NB4 (cell line): ENCODE measurements at regions not wholly inside any gene's neighbourhood (a gene's known extent, or its start where the extent isn't known, plus 50 kb on each side); places are given as distances from the start of the nearest gene placed in this dataset.

ENCODE experiments used
- DNase-seq: peaks from one replicate; pipeline ENCODE4 v3.0.0; 2010; ENCODE audit warnings: low read depth
- H3K4me3 ChIP-seq: one replicate; pipeline ENCODE4 v1.5.1; 2011; ENCODE audit warnings: mild to moderate bottlenecking, low read depth, low read length, moderate library complexity
- CTCF ChIP-seq: IDR thresholded peaks from one replicate; pipeline ENCODE4 v1.5.1; 2012; ENCODE audit warnings: low read depth, low read length
- MYC ChIP-seq: IDR thresholded peaks from 2 replicates; pipeline ENCODE4 v1.6.1; 2011; ENCODE audit warnings: low read depth, low read length
- POLR2A ChIP-seq: IDR thresholded peaks from 2 replicates; pipeline ENCODE4 v1.6.1; 2011; ENCODE audit warnings: mild to moderate bottlenecking; ENCODE audit not compliant: insufficient read length; ENCODE audit errors: extremely low read depth
- TF ChIP-seq, protein P1 (sequence below): IDR thresholded peaks from 2 replicates; pipeline ENCODE4 v1.6.1; 2011; ENCODE audit warnings: low read depth, low read length

DNA sequence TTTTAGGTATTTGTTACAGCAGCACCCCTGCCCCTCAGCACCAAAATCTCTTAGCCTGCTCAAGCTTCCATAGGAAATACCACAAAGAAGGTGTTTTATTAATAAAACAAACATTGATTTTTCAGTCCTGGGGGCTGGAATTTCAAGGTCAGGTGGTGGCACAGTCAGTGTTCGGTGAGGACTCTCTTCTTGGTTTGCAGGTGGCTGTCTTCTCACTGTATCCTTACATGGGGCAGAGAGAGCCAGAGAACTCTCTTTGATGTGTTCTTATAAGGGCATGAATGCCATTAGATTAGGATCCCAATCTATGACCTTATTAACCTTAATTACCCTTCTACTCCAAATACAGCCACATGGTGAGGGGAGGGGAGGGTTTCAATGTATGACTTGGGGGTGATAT lies 112.3 kb upstream of the PFKP start:
- H3K4me3 ChIP-seq, result no peak overlapping the region
- TF ChIP-seq, protein P1, sequence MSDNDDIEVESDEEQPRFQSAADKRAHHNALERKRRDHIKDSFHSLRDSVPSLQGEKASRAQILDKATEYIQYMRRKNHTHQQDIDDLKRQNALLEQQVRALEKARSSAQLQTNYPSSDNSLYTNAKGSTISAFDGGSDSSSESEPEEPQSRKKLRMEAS, result no peak
- no peak for TF ChIP-seq POLR2A
- TF ChIP-seq MYC, result no peak
- no peak for TF ChIP-seq CTCF
- no peak for DNase-seq

- TF ChIP-seq POLR2A, result no peak
- no peak for TF ChIP-seq MYC
- TF ChIP-seq, protein P1, result no peak
- no peak for TF ChIP-seq CTCF
Measured at GRCh38 chr10:2953495-2953894, 113.9 kb upstream of the PFKP start.

DNA sequence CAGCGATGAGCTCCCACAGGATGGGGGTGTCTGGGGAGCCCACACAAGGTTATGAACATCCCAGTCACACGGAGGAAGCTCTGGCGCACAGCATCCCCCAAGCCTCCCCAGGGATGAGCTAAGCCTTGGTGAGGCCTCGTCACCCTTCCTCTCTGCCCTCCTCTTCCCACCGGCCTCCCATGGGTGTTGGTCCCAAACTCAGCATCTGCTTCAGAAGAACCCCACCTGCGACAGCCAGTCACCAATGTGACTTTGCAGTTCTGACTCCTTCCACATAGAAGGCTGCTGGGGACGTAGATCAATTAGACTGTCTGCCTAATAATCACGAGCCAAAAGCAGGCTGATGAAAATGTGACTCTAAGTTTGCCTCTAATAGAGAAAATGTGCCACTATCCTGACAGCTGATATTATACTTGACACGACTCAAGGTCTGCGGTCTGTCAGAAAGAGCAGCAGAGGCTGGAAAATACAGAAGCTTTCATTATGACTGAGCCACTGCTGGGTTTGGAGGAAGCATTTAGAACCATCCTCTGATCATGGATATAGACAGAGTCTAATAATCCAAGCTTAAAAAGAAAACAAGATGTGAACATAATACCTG lies 116.0 kb upstream of the PFKP start:
- DNase-seq, result no peak
- no peak overlapping the region for H3K4me3 ChIP-seq
- no peak for TF ChIP-seq MYC
- no peak for TF ChIP-seq POLR2A
- TF ChIP-seq, protein P1, result no peak
- TF ChIP-seq CTCF, result no peak

More at GRCh38 chr10:2953495-2953894, 113.9 kb upstream of the PFKP start:
- H3K4me3 ChIP-seq, result no peak overlapping the region
- no peak for DNase-seq

DNA sequence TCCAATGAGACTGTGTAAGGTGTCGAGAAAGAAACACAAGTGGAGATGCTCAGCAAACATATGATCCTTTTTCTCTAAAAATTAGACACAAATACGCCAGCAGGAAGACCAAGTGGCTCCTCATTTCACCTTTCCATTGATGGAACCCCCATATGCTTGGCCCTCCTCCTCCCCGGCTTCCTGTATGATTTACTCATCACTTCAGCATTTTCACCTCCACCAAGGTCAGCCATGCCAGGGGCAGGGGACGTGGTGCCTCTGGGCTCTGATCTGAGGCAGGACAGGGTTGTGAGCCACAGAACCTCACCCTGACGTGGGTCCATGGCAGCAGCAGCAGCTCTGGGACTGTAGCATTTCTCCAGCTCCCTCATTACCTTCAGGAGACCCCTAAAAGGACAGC lies 116.8 kb upstream of the PFKP start:
- TF ChIP-seq, protein P1, result no peak
- TF ChIP-seq POLR2A (no peak), MYC (no peak), CTCF (no peak)
- H3K4me3 ChIP-seq, result no peak overlapping the region
- no peak for DNase-seq

DNA sequence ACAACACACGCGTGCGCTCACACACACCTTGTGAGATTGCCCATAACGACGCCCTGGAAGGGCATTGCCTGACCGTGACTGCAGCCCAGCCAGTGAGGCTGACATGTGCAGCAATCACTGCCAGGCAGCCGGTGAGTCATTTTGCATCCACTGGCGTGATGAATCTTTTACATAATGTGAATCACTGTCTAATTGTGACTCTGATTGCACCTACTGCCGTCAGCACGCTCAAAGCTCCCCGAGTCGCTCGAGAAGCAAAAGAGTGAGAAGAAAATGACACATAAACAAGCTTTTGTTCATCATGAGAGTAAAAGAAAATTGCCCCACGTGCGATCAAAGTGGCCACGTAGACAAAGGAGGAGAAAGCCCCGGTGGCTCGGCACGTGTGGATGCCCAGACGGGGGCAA lies 117.4 kb upstream of the PFKP start:
- no peak overlapping the region for H3K4me3 ChIP-seq
- TF ChIP-seq POLR2A (no peak), MYC (no peak), CTCF (no peak)
- TF ChIP-seq, protein P1, result no peak
- DNase-seq, result no peak
